GM11168 (cell line): ENCODE measurements at regions not wholly inside any gene's neighbourhood (a gene's known extent, or its start where the extent isn't known, plus 50 kb on each side); places are given as distances from the start of the nearest gene placed in this dataset.
"Not testable (repeated sequence)": the region's sequence is repeated elsewhere in the genome, so short reads cannot be mapped to it uniquely, and the experiment has no call there.

ENCODE experiments used
- in situ Hi-C: fragments of 300-500 bp; cut with MboI; formaldehyde crosslinking; loops from one replicate; pipeline ENCODE4 v1.12.0; 2022; ENCODE audit warnings: low sequenced_read_pairs; ENCODE audit not compliant: unreplicated experiment

DNA sequence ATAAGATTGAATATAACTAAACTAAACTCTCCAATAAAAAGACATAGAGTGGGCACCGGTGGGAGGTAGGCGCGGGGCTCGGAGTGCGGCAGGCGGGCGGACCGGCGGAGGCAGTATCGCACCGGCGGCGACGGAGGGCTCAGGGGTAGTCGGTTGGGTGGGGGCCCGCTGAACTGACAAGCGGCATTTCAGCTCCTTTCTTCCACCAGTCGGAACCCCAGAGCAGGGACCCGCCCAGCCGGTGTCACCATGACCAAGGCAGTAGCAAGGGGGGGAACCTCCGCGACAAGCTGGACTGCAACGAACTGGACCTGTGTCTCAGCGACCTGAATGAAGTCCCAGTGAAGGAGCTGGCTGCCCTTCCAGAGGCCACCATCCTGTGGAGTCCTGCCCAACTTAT, 156.7 kb downstream of the HINT1 start:
- in situ Hi-C loops: no loop called here

DNA sequence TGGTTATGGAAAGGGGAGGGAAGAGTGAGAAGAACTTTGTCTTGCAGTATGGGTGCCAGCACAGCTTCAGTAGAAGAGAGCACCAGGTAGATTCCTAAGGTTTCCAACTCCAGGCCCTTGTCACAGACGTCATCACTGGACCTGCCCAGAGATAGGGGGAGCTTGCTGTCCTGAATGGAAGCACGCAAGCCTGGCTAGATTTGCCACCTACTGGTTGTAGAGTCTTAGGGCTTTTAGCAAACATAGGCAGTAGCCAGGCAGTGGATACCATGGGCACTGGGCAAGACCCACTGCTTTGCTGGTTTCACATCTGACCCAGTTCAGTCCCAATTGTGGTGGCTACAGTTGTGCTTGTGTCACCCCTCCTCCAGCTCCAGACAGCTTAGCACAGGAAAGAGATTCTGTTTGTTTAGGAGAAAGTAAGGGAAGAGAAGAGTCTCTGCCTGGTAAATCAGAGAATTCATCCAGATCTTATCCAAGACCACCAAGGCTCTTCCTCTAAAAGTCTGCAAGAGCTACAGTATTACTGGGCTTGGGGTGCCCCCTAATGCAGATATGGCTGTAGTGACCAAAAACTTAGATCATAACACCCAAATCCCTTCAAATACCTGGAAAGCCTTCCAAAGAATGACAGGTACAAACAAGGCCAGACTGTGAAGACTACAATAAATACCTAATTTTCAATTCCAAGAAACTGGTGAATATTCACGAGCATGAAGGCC, 158.9 kb downstream of the HINT1 start:
- in situ Hi-C loops: no loop called here

DNA sequence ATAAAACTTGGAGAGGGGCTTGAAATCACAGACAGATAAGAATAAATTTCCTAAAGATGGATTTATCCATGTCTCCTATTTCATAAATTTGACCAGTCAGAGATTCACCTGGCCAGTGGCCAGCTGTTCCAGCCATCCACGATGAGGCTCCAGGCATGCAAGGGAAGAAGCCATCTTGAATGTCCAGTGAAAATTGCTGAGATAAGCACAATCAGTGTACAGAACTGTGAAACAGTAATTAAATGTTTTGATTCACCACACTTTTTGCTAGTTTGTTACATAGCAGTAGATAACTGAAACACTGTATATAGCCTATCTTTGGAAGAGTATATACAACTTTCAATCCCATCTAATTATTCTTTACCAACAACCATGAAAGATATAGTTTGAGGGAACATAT, 163.5 kb downstream of the HINT1 start:
- in situ Hi-C loops: no loop called here

DNA sequence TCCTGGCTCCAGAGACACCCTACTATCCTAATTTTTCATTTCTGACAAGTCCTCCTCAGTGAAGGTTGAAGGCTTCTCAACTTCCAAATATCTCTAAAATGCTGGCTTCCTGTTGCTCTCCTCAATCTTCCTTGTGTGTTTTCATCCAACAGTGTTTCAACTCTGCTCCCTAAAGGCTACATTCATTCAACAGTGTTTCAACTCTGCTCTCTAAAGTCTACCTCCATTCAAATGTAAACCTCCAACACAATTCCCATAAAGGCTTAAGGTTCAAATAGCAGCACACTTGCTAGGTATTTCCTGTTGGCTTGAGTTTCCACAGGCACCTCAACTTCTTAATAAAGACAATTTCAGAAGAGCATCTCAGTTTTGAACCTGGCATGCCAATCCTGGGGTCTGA, 164.8 kb downstream of the HINT1 start:
- in situ Hi-C loops: no loop called here

DNA sequence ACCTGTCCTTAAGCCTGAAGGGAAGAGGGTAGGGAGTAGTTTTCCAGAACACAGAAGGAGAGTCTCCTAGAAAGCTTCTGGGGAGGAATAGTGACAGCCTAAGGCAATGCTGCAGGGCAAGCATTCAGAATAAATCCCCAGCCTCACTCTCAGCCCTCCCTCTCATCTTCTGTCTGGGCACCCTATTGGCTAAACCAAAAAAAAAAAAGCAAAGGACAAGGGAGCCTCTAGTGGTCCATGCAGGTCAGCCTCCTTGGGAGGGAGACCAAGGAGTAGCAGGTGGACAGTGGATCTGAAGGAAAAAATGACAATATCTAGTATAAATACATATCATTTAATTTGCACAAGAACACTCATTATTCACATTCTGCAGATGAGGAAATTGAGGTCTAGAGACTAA, 168.3 kb downstream of the HINT1 start:
- in situ Hi-C loops: not testable (repeated sequence)

DNA sequence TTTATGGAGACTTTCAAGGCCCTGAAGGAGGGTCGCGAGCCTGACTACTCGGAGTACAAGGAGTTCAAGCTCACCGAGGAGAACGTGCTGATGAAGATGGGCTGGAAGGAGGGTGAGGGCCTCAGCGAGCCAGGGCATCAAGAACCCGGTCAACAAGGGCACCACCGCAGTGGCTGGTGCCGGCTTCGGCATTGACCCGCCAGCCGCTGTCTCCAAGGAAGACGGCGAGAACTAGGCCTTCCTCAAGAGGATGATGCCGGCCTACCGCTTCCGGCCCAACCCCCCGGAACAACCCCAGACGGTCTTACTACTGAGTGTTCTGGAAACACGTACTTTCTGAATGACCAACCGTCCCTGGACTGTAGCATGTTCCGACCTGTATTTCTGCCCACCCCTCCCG, 169.2 kb downstream of the HINT1 start:
- in situ Hi-C loops: no loop called here

DNA sequence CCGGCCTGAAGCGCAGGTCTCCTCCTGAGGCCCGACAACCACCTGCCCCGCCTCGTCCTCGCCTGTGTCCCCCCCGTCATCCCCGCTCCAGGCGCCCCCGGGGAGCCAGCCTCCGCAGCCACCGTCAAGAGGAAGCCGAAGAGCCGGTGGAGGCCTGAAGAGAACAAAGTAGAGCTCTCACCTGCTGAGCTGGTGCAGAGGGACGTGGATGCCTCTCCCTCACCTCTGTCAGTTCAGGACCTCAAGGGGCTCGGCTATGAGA, 169.9 kb downstream of the HINT1 start:
- in situ Hi-C loops: no loop called here

DNA sequence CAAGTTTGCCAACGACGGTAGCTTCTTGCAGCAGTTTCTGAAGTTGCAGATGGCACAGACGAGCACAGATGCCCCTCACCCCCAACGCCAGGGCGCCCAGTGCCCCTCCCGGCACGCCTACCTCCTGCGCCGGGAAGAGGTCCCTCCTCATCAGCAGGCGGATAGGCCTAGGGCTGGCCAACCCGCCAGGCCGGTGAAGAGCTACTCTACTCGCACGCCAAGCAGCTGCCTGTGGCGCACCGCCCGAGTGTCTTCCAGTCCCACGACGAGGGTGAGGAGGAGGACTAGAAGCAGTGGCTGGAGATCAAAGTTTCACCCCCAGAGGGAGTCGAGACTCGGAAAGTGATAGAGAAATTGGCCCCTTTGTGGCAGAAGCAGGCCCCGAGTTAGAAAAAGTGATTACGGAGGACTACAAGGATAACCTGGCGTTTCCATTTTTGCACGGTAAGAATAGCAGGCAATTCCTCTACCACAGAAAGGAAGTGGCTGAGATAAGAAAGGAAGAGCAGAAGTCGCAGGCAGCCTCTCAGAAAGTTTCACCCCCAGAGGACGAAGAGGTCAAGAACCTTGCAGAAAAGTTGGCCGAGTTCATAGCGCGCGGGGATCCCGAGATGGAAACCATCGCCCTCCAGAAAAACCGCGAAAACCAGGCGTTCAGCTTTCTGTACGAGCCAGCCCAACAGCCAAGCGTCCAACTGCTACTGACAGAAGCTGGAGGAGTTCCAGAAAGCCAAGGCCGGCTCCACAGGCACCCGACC, 170.4 kb downstream of the HINT1 start:
- in situ Hi-C loops: no loop called here

DNA sequence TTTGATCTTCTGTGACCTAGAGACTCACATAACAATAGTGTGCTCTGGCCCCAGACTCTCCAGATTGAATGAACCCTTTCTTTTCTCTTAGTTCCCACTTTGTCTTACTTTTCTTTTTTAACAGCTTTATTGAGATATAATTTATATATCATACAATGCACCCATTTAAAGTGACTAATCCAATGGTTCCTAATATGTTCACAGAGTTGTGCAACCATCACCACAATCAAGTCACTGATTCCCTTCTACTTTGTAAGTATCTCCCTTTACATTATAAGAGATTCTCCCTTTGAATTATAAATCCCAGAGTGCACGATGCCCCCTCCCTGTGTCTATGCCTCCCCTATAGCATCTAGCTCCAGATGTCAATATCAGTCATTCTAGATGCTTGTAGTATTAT, 172.4 kb downstream of the HINT1 start:
- in situ Hi-C loops: no loop called here

DNA sequence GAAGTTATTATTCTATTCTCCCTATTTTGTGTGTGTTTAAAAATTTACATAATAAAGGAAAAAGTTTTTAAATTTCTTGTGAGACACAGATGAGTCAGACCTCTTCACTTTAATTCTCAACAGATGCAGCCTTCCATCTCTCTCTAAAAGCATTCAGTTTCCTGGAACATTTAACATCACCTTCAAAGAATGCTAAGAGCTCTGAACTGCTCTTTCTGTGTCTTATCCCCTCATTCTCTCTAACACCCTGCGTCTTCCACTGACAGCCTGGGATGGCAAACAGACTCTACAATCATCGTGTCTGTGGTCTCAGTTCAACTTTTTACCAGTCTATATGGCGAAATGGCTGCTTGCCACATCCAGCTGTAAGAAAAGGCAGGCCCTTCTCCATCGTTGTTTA, 173.0 kb downstream of the HINT1 start:
- in situ Hi-C loops: no loop called here

DNA sequence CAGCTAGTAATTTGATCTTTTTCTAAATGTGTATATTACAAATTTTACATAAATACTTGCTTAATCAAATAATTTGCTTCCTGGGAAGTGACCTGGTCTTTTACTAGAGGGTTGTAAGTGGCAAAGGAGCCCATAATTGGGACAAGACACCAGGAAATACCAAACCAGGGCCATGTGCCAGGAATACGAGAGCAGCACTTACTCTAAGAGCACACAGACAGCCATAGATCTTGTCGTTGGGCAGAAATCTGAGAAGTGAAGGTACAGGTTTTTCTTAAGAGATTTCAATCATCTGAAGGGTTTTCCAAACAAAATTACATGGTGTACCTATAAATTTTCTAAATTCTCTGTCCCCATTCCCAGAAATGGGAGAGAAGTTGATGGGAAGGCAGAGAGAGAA, 179.3 kb downstream of the HINT1 start:
- in situ Hi-C loops: no loop called here

DNA sequence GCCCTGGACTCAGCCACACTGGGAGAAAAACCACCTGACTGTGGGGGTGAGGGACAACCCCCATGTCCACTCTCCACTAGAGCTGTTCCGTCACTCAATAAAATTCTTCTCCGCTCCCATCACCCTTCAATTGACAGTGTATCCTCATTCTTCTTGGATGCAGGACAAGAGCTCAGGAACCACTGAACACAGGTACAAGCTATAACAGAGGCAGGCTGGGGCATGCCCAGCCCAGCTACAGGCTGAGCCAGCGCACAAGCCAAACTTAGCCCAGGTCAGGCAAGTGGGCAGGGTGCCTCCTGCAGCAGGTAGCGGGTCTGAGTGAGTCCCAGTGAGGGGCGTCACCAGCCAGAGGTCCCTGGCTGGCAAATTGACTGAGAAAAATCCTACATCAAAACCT, 183.4 kb downstream of the HINT1 start:
- in situ Hi-C loops: no loop called here

DNA sequence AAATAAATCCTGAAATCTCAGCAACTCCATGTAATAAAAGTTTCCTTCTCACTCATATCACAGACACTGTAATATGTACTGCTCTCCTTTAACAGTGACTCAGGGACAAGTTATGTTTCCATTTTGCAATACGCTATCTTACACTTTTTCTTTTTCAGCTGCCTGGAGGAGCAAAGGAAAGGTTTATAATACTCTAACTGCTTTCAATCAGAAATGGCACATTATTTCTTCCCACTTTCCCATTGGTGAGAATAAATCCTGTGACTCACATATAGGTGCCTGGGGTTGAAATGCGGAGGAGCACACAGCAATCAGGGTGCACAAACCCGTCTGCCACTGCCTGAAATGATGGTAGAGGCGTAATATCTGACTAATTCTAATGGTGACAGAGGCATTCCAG, 186.6 kb downstream of the HINT1 start:
- in situ Hi-C loops: no loop called here

DNA sequence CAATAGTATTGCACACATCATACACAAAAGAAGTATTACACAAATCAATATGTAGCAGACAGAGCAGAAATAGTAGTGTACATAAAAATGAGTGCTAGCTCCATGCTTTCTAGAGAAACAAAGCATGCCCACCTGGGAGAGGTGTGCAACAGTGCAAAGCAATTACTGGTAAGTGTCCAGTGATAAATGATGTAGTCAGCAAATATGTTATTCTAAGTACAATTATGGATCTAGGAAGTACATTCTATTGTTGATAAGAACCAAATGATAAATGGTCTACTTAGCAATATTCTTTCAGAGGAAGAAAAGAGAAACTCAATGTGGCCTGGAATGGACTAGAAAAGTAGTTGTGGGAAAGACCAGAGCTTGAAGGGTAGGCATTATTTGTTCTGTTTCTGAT, 188.6 kb downstream of the HINT1 start:
- in situ Hi-C loops: no loop called here

DNA sequence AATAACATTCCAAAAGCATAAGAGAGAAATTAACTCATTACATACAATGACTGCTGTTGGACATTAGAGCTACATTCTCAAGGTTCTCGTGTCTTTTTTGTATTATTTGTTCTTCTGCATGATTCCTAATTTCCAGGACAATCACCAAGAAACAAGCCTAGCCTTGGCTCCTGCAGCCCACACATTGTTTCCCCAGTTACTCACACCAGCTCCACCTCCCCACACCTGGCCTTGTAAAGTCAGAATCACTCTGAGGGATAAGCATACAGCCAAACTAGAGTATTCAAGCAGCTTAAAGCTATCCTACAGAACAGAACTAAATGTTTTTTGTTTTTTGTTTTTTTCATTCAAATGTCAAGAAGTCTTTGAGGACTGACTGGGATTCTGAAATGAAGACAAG, 189.2 kb downstream of the HINT1 start:
- in situ Hi-C loops: no loop called here

DNA sequence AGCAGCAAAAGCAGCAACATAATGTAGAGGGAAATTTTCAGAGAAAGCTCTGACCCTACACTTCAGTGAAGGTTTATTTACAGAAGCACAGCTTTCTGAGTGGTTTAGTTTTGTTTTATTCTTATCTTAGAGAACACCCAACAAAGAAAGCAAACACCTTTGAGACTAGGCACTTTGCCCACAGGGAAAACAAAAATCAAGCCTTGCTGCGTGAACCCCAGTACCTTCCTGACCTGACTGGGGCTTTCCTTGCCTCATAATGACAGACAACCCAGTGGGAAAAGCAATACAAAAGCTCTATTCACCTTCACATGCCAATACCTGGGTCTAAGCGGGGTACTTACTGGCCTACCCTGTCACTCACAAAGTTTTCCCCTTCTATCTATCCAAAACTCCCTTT, 189.8 kb downstream of the HINT1 start:
- in situ Hi-C loops: no loop called here

DNA sequence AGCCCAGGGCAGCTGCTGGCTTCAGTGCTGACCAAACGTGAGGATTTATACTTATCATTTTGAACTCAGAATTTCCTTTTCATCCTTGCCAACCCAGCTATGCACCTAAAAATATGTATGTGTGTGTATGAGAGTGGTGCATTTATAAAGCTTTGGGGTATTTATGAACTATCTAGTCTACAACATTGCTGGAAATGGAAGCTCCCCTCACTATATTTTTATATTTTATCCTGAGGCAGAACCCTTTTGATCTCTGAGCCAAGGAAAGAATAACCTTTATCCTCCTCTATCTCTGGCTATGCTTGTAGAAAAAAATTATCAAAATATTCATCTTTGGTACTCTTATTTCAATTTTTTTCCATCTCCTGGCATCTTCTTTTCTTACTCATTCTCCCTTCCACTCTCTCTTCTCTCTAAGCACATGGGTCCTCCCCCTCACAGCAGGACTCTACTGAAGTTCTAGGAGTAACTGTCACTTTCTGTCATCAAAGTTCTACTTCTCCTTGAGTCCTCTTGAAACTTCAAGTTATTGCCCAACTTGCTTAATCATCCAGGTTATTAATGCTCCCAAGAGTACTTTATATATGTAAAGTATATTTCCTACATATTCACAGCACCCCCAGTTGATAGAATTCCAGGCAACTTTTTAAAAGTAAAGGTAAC, 190.9 kb downstream of the HINT1 start:
- in situ Hi-C loops: no loop called here

DNA sequence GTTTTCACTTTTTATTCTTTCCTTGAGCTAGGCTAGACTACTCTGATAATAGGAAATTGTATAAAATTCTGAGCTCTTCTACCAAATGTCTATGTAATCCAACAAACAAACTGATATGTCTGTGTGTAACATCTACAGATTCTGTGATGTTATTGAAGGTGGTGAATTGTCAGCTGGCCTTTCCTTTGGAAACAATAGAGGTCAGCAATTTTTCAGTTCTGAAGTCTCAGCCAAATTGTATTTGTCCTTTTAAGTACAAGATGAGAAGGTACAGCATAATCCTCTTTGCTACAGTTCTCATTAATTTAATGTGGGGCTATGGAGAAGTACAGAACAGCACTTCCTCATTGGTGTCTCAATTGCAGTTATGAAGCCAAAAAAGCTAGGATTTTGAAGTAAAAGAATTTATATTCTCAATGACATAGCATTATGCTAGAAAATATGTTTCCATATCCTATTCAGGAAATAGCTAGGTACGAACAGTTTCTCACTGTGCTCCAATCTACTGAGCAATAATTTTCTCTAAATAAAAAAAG, 198.0 kb downstream of the HINT1 start:
- in situ Hi-C loops: no loop called here

DNA sequence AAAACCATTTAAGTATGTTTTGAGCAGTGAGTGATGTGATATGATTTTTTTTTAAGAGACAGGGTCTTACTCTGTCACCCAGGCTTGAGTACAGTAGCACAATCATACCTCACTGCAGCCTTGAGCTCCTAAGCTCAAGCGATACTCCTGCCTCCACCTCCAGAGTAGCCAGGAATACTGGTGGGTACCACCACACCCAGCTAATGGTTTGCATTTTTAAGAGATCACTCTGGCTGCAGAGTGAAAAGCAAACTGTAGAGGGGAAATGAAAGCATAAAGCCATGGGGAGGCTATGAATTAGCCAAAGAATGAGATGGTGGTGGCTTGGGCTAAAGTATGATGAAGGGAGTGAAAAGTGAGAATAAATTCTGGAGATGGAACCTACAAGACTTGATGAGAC, 199.1 kb downstream of the HINT1 start:
- in situ Hi-C loops: no loop called here

DNA sequence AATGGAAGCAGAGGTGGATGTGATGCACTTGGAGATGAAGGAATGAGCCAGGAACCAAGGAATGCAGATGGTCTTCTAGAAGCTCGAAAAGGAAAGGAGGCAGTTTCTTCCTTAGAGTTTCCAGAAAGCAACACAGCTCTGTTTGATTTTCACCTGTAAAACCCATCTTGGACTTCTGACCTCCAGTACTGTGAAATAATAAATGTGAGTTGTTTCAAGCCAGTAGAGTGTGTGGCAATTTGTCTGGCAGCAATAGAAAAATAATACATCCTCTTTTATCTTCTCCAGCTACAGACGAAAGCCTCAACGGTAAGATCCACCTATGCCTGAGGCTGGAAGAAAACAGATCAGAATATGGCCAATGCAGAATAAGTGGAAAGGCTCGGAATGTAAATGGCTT, 199.7 kb downstream of the HINT1 start:
- in situ Hi-C loops: no loop called here
